OCI-LY3 (cell line): ENCODE measurements at regions not wholly inside any gene's neighbourhood (a gene's known extent, or its start where the extent isn't known, plus 50 kb on each side); places are given as distances from the start of the nearest gene placed in this dataset.

Source experiments
- H2AFZ ChIP-seq: fragments of 200-600, 300-600 bp; shearing (Covaris generic); 2 replicates; pipeline ENCODE4 v1.6.0; 2014; ENCODE audit warnings: antibody characterized with exemption, low read depth, low read length
- H3K27ac ChIP-seq: fragments of 200-600, 300-600 bp; sonication (generic); 2 replicates; pipeline ENCODE4 v1.5.1; 2014; ENCODE audit warnings: mild to moderate bottlenecking, low read length, moderate library complexity, mixed read lengths
- H3K27me3 ChIP-seq: fragments of 200-600, 300-600 bp; sonication (generic); 2 replicates; pipeline ENCODE4 v1.6.1; 2014; ENCODE audit warnings: low read depth, low read length, mixed read lengths
- H3K36me3 ChIP-seq: fragments of 200-600, 300-600 bp; sonication (generic); replicated peaks from 2 replicates; pipeline ENCODE3; 2014; ENCODE audit warnings: low read depth, low read length, mixed read lengths
- H3K4me1 ChIP-seq: fragments of 300-600, 200-600 bp; sonication (generic); 2 replicates; pipeline ENCODE4 v1.6.1; 2014; ENCODE audit warnings: low read length, mixed read lengths
- H3K4me2 ChIP-seq: fragments of 200-600, 300-600 bp; sonication (generic); 2 replicates; pipeline ENCODE4 v1.6.1; 2014; ENCODE audit warnings: low read length, mixed read lengths
- H3K4me3 ChIP-seq: fragments of 300-600, 200-600 bp; sonication (generic); 2 replicates; pipeline ENCODE4 v1.5.1; 2014; ENCODE audit warnings: antibody characterized with exemption, mild to moderate bottlenecking, low read length, moderate library complexity
- H3K79me2 ChIP-seq: fragments of 300-600, 200-600 bp; shearing (Covaris generic); 2 replicates; pipeline ENCODE4 v1.6.1; 2014; ENCODE audit warnings: mild to moderate bottlenecking, low read length, mixed read lengths
- H3K9ac ChIP-seq: fragments of 300-600, 200-600 bp; shearing (Covaris generic); 2 replicates; pipeline ENCODE4 v1.6.0; 2014; ENCODE audit warnings: mild to moderate bottlenecking, low read length, moderate library complexity
- H3K9me3 ChIP-seq: fragments of 200-600, 300-600 bp; shearing (Covaris generic); 2 replicates; pipeline ENCODE4 v1.6.1; 2014; ENCODE audit warnings: low read length, mixed read lengths; ENCODE audit not compliant: insufficient read depth
- H4K20me1 ChIP-seq: fragments of 200-600, 300-600 bp; sonication (generic); 2 replicates; pipeline ENCODE4 v1.6.1; 2016; ENCODE audit warnings: low read length, mixed read lengths; ENCODE audit not compliant: insufficient read depth
- EZH2phosphoT487 ChIP-seq: fragments of 200-600 bp; shearing (Covaris generic); IDR thresholded peaks from 2 replicates; pipeline ENCODE4 v1.6.1; 2018; ENCODE audit warnings: antibody characterized with exemption, mixed run types, low read depth
- TF ChIP-seq, protein P1 (sequence below): fragments of 200-600, 300-600 bp; sonication (generic); IDR thresholded peaks from 2 replicates; pipeline ENCODE4 v1.5.1; 2014; ENCODE audit warnings: antibody characterized with exemption, low read length, low read depth

DNA sequence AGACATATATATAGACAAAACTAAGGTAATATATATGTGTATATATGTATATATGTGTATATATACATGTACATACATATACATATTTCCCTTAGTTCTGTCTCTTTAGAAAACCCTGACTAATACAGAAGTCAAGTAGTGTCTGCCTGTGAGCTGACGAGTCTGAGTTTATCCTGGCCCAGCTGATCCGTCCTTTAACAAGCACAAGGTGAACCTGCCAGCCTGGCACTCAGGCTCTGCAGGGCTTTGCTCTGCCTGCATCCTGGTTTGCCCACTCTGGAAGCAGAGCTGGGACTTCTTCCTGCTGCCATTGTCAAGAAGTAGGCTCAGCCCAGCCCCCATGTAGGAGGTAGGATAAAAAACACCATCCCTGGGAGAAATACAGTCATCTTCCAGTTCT is 388.0 kb downstream of the ICE1 start:
- H3K4me2 ChIP-seq: no peak overlapping the region
- no peak overlapping the region for H3K27ac ChIP-seq
- H4K20me1 ChIP-seq: no peaks in the 10 kb centered on the region
- H3K9ac ChIP-seq: no peak overlapping the region
- no peaks in the 10 kb centered on the region for H3K36me3 ChIP-seq
- H3K4me3 ChIP-seq: no peak overlapping the region
- no peak overlapping the region for H2AFZ ChIP-seq
- no peaks in the 10 kb centered on the region for H3K27me3 ChIP-seq
- no peaks in the 10 kb centered on the region for H3K4me1 ChIP-seq
- H3K9me3 ChIP-seq: no peaks in the 10 kb centered on the region
- TF ChIP-seq, protein P1, sequence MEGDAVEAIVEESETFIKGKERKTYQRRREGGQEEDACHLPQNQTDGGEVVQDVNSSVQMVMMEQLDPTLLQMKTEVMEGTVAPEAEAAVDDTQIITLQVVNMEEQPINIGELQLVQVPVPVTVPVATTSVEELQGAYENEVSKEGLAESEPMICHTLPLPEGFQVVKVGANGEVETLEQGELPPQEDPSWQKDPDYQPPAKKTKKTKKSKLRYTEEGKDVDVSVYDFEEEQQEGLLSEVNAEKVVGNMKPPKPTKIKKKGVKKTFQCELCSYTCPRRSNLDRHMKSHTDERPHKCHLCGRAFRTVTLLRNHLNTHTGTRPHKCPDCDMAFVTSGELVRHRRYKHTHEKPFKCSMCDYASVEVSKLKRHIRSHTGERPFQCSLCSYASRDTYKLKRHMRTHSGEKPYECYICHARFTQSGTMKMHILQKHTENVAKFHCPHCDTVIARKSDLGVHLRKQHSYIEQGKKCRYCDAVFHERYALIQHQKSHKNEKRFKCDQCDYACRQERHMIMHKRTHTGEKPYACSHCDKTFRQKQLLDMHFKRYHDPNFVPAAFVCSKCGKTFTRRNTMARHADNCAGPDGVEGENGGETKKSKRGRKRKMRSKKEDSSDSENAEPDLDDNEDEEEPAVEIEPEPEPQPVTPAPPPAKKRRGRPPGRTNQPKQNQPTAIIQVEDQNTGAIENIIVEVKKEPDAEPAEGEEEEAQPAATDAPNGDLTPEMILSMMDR: no peak
- no peak for TF ChIP-seq EZH2phosphoT487
- H3K79me2 ChIP-seq: no peaks in the 10 kb centered on the region

DNA sequence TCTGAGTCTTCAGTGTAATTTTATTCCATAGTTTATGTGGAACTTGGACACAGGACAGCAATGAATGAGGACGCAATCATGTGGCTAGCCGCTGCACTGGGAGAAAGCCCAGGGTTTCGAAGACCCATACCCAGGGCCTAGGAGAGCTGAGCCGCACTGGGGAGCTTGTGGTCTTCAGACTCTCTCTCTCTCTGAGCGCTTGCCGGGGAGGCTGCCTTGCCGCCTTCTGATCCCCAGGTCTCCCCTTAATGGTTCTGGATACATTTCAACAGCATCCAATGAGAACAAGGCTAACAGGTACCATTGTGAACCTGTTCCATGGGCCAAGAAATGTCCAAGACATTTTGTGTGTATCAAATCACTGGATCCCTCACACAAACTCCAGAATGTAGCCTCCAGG is 383.4 kb downstream of the ICE1 start:
- Histone ChIP-seq H4K20me1 (no peaks in the 10 kb centered on the region), H3K79me2 (no peaks in the 10 kb centered on the region), H3K27ac (no peak overlapping the region), H3K4me3 (no peak overlapping the region), H2AFZ (no peak overlapping the region), H3K4me2 (no peak overlapping the region), H3K36me3 (no peaks in the 10 kb centered on the region), H3K4me1 (no peaks in the 10 kb centered on the region), H3K9me3 (no peaks in the 10 kb centered on the region), H3K27me3 (no peaks in the 10 kb centered on the region), H3K9ac (no peak overlapping the region)
- no peak for TF ChIP-seq EZH2phosphoT487

DNA sequence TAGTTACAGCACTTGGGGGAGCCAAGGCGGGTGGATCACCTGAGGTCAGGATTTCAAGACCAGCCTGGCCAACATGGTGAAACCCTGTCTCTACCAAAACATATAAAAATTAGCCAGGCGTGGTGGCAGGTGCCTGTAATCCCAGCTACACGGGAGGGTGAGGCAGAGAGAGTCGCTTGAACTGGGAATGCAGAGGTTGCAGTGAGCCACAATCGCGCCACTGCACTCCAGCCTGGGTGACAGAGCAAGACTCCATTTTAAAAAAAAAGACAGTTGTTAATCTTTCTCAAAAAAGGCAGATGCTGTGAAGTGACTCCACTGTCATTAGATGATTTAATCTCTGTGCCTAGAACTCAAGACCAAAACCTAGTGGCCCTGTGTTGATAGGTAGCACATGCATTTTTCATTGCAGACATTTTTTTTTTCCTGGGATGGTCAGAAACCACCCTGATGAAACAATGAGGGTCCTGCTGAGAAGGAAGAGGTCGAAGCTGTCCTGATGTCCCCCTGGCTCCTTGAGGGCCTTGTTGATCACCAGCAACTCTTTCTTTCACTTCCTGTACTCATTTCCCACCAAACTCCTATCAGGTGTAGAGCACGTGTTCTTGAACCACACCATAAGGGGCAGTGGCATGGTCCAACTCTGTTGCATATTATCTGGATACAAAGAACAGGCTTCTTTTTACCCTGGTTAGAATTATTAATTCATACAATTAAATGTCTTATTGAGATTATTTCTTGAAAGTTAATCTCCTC is 382.2 kb downstream of the ICE1 start:
- H3K4me3 ChIP-seq: no peak overlapping the region
- H3K27me3 ChIP-seq: no peaks in the 10 kb centered on the region
- no peaks in the 10 kb centered on the region for H3K79me2 ChIP-seq
- no peak overlapping the region for H3K27ac ChIP-seq
- no peak overlapping the region for H2AFZ ChIP-seq
- H4K20me1 ChIP-seq: no peaks in the 10 kb centered on the region
- H3K9ac ChIP-seq: no peak overlapping the region
- no peaks in the 10 kb centered on the region for H3K4me1 ChIP-seq
- H3K9me3 ChIP-seq: no peaks in the 10 kb centered on the region
- H3K36me3 ChIP-seq: no peaks in the 10 kb centered on the region
- TF ChIP-seq, protein P1: no peak
- no peak for TF ChIP-seq EZH2phosphoT487
- no peak overlapping the region for H3K4me2 ChIP-seq

DNA sequence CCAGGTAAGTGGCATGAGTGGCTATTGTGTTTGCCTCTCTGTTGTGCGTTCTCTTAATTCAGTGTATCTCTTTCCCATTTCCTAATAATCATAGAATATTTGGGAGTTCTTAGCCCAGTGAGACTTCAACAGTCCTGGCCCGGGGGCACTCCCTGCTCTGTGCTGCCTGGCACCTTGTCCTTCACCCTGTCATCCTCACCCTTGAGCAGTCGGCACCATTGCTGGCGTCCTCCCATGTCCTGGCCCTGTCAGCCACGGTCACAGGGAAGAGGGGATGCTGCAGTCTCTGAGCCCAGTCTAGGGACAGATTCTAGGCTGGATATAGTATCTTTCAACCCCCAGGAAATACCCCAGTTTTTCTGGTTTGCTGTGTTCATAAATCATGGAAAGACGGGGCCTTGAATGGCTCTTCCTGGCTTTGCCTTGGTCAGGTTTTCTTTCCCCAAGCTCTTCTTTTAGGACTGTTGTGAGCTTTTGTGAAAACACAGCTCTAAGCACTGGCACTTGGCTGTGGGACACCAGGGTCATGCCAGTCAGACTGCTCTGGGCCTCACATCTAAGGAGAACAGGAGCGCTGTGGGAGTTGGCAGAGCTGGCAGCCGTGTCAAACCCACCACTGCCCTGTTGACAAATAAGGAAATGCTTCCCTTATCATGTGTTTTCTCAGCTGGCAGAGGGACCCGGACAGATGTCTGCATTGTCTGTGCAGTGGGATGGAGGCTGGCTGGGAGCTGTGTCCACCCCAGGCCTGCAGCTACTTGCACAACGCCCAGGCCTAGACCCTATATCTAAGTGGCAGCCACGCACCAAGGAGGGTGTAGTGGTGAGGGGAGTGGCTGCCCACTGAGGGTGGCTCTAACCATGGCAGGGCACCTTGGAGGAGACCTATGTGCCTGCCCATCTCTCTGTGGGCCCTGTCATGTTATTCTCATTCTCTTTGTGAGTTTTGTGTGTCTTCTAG is 378.6 kb downstream of the ICE1 start:
- TF ChIP-seq, protein P1: no peak
- TF ChIP-seq EZH2phosphoT487: no peak
- H3K4me3 ChIP-seq: no peak overlapping the region
- H3K27me3 ChIP-seq: no peaks in the 10 kb centered on the region
- H3K9ac ChIP-seq: no peak overlapping the region
- no peak overlapping the region for H3K27ac ChIP-seq
- no peaks in the 10 kb centered on the region for H3K4me1 ChIP-seq
- H2AFZ ChIP-seq: no peak overlapping the region
- no peak overlapping the region for H3K4me2 ChIP-seq
- no peaks in the 10 kb centered on the region for H4K20me1 ChIP-seq
- H3K9me3 ChIP-seq: no peaks in the 10 kb centered on the region
- H3K79me2 ChIP-seq: no peaks in the 10 kb centered on the region
- no peaks in the 10 kb centered on the region for H3K36me3 ChIP-seq
